GM19324 (cell line): ENCODE measurements at regions not wholly inside any gene's neighbourhood (a gene's known extent, or its start where the extent isn't known, plus 50 kb on each side); places are given as distances from the start of the nearest gene placed in this dataset.

Experiments used
- ATAC-seq: cut with Tn5 transposase; IDR thresholded peaks from one replicate; pipeline ENCODE4 v1.9.1; 2021; ENCODE audit warnings: mild to moderate bottlenecking, moderate library complexity; ENCODE audit not compliant: unreplicated experiment, low FRiP score

DNA sequence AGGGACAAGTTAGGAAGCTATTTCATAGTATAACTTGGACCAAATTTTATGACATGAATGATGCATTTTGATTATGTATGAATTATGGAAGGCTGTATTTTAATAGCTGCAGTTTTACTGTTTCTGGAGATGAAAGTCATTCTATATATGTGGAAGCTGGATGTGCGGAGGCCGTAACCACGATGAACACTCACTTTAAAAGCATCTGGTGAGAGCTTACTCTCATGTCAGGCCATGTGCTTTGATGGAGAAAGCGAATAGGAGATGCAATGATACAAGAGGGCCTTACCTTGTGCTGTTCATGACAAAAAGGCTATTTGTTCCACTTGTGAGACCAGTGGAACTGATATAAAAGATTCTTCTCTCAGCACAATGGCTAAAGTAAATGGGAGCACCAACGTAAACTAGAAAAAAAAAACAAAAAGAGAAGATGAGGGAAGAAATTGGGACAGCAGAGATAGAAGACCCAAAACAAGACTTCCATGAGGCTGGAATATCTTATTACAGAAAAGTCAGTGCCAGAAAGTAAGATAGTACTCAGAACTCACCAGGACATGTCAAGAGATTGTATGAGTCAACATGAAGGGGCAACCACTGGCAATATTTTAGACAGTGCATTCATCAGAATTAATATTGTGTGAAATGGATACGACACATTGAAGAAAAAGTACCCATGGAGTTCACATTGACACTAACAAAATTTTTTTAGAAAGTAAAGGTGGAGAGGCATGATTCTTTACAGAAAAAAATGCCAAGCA, 63.3 kb upstream of the GAB1 start:
- no peak for ATAC-seq

DNA sequence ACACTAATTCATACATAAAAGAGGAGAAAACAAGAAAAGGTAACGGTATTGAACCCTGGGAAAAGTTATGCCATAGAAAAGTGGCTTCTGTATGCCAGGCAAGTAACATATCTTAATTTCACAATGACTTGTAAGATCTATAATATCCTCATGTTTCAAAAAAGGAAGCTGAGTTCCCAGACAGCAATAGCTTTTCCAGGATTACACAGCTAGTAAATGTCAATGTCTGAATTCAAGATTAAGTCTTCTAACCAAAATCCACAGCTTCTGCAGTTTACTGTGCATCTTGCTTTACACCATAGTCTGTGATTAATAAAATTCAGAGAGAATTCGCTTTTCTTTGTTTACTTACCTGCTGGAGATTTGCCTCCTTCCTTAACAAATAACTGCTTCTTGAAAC, 55.8 kb upstream of the GAB1 start:
- no peak for ATAC-seq

DNA sequence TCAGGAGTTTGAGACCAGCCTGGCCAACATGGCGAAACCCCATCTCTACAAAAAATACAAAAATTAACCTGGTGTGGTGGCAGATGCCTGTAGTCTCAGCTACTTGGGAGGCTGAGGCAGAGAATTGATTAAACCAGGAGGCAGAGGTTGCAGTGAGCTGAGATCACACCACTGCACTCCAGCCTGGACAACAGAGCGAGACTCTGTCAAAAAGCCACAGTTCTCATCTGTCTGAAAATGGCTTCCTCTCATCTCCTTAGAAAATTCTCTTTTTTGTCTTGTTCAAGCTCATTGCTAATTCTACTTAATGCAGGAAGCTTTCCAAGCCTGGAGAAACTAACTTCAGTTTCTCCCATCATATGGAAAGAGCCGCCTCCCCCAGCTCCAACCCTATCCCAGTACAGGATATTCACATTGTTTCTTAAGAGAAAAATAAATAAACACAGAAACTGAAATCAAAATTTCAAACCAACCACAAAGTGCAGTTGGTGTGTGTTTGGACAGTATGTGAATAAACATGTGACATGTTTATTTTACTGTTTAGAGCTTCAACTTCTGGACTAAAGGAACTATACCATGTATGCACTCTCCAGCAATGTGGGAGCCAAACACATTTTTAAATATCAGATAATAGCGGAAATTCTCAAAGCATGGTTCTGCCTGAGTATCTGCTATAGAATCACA, 55.0 kb upstream of the GAB1 start:
- peak; percentile 85 for ATAC-seq

DNA sequence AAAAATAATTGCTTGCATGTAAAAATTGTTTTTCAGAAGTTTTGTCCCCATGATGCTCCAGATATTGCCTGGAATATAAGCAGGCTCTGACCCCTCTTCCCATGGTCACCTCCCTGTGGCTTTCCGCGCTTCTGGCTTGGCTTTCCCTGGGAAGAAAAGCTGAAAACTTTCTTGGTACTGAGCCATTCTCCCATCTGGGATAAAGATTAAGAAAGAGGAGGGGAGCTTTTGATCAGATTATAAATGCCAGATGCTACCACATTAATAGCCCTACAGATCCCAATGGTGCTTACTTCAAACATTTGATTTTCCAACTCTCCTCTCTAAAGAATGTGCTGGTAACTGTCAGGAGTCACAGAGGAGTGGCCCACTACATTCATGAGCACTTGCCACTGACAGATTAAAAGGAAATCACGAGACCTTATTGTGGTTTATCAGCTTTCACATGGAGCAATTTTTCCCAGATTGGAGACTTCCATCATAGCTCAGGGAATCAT, 54.4 kb upstream of the GAB1 start:
- no peak for ATAC-seq

DNA sequence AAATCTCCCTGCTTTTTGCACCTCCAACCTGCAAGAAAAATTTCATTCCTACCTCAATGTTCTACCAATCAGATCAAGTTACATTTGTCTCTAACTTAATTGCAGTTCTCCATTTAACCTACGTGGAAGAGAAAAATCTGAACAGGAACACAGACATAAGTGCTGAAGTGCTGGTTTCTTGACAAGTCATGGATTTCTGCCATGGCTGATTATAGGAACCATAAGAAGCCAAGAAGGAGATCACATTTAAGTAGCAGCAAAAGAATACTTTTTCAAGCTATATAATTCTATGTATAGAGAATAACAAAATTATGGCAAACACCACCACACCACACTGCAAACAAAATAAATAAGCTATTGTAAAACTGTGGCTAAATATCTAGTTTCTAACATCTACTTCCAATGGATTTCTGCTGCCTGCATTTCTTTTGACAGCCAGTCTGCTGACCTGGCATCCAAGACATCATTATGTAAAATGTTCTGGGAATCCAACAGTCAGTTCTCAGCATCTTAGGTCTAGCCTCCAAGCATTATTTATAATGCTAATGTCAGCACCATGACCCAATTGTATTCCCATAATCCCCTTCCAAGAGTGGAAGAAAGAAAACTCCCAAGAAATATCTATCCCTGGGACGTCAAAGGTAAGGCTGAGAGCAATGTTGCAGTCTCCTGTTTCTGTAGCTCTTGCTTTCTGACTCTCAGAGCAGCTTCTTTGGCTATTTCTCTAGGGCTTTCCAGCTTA, 50.8 kb upstream of the GAB1 start:
- no peak for ATAC-seq

DNA sequence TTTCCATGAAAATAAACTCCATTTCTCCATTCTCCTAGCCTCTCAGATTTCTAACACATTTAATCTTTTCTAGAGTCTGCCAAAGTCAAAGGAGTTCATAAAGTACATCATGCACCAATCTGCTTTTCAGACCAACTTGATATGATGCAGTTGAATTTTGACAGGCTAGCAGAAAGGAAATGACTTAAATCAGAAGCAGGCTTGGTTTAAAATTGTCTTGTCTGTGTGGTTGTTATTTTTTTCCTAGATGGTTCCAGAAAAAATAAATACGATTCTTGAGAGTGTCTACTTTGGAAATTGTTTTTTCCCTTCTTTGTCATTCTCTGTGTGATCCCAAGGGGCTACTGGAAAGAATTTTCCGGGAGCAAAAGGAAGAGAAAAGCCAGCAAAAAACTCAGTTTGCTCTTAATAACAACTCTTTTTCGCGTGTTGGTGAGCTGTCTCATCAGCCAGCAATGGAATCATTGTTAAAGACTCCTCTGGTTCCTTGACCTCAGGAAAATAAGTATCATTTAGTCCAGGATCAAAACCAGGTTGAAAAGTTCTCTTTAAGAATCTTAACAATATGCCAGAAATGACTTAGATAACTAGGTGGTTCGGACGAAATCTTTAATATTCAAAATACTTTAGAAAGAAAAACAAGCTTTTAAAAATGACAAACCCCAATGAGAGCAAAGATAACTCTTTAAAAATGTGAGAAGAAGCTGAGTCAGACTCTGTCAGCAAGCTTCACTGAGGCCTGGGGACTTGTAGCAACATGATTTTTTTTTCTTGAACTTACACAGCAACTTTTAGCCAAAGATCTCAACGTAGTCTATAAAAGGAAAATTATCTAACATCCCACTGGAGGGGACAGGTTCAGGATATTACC, 49.7 kb upstream of the GAB1 start:
- no peak for ATAC-seq
